H1 (cell line): ENCODE measurements at regions not wholly inside any gene's neighbourhood (a gene's known extent, or its start where the extent isn't known, plus 50 kb on each side); places are given as distances from the start of the nearest gene placed in this dataset.

Source experiments
- CTCF ChIA-PET: fragments of 300-600 bp; sonication (Branson Sonifier 250); formaldehyde crosslinking; loops from one replicate; lab custom pipeline; 2021; ENCODE audit not compliant: partially characterized antibody; lab: Charles Lee
- POLR2A ChIA-PET: fragments of 300-600 bp; sonication (Branson Sonifier 250); formaldehyde crosslinking; loops from one replicate; lab custom pipeline; 2021; ENCODE audit warnings: inconsistent platforms; ENCODE audit not compliant: partially characterized antibody; lab: Charles Lee
- DNase-seq, 2 experiments: peaks; one replicate each; pipeline versions ENCODE4 v3.0.0 to v3.0.0-alpha.2; 2010 to 2022; ENCODE audit warnings: low spot score in 2 of 2, low read depth in 1 of 2, mixed read lengths in 1 of 2
- FAIRE-seq: peaks from 2 replicates; lab custom pipeline; 2011; peaks lifted over from hg19 to GRCh38; lab: Jason Lieb, UNC
- H2AFZ ChIP-seq: 2 replicates; pipeline ENCODE4 v1.8.1; 2012; ENCODE audit warnings: low read length, inconsistent platforms
- H2AK5ac ChIP-seq: 2 replicates; pipeline ENCODE4 v1.6.1; 2013; ENCODE audit warnings: low read depth, low read length
- H2BK120ac ChIP-seq: replicated peaks from 2 replicates; pipeline ENCODE3; 2013; ENCODE audit warnings: low read depth, low read length, inconsistent platforms
- H2BK12ac ChIP-seq: 2 replicates; pipeline ENCODE4 v1.6.1; 2013; ENCODE audit warnings: low read depth, low read length
- H2BK15ac ChIP-seq: 2 replicates; pipeline ENCODE4 v1.6.1; 2013; ENCODE audit warnings: low read length
- H2BK20ac ChIP-seq: 2 replicates; pipeline ENCODE4 v1.6.1; 2013; ENCODE audit warnings: low read length
- H2BK5ac ChIP-seq: 2 replicates; pipeline ENCODE4 v1.6.1; 2013; ENCODE audit warnings: low read depth, low read length
- H3K14ac ChIP-seq: 2 replicates; pipeline ENCODE4 v1.6.1; 2013; ENCODE audit warnings: inconsistent platforms; ENCODE audit not compliant: insufficient read length
- H3K18ac ChIP-seq: 2 replicates; pipeline ENCODE4 v1.6.1; 2013; ENCODE audit warnings: low read length; ENCODE audit errors: extremely low read depth
- H3K23ac ChIP-seq: 2 replicates; pipeline ENCODE4 v1.6.1; 2013; ENCODE audit warnings: inconsistent platforms; ENCODE audit not compliant: insufficient read length
- H3K23me2 ChIP-seq: 2 replicates; pipeline ENCODE4 v1.6.1; 2013; ENCODE audit warnings: low read depth, low read length
- H3K27ac ChIP-seq: 2 replicates; pipeline ENCODE4 v1.6.1; 2011; ENCODE audit warnings: low read depth, low read length, inconsistent platforms
- H3K27me3 ChIP-seq, 4 experiments: replicated peaks in 1 of 4; 1 replicate in 1 of 4; 2 replicates in 3 of 4; pipeline versions ENCODE4 v1.6.1 to v1.8.1; 2011 to 2013; ENCODE audit warnings: low read length in 3 of 4, mild to moderate bottlenecking in 3 of 4, inconsistent platforms in 2 of 4, mixed read lengths in 2 of 4, moderate library complexity in 1 of 4; ENCODE audit not compliant: control insufficient read depth in 3 of 4, insufficient read depth in 3 of 4; ENCODE audit errors: extremely low read depth in 1 of 4
- H3K36me3 ChIP-seq, 4 experiments: 2 replicates each; pipeline versions ENCODE4 v1.6.1 to v1.8.1; 2011 to 2013; ENCODE audit warnings: mild to moderate bottlenecking in 4 of 4, low read length in 3 of 4, moderate library complexity in 2 of 4, control low read depth in 1 of 4, inconsistent platforms in 1 of 4; ENCODE audit not compliant: insufficient read depth in 4 of 4, control insufficient read depth in 2 of 4
- H3K4ac ChIP-seq: replicated peaks from 2 replicates; pipeline ENCODE3; 2013; ENCODE audit warnings: low read length, low read depth, mixed read lengths, inconsistent platforms; ENCODE audit not compliant: insufficient read length
- H3K4me1 ChIP-seq, 4 experiments: replicated peaks in 1 of 4; 1 replicate in 1 of 4; 2 replicates in 3 of 4; pipeline versions ENCODE4 v1.6.1 to v1.8.1; 2011 to 2013; ENCODE audit warnings: low read length in 3 of 4, inconsistent platforms in 2 of 4, mixed read lengths in 1 of 4; ENCODE audit not compliant: insufficient read depth in 4 of 4, control insufficient read depth in 3 of 4
- H3K4me2 ChIP-seq, 2 experiments: 2 replicates each; pipeline versions ENCODE4 v1.6.1 to v1.8.1; 2011 to 2013; ENCODE audit warnings: low read depth in 2 of 2, low read length in 2 of 2, control low read depth in 1 of 2, inconsistent platforms in 1 of 2, mild to moderate bottlenecking in 1 of 2; ENCODE audit not compliant: insufficient read depth in 1 of 2
- H3K4me3 ChIP-seq, 4 experiments: fragments of 200-600, 300-600 bp in 1 of 4; sonication (generic), shearing (Covaris generic), sonication (Bioruptor Twin) in 1 of 4; 2 replicates each; pipeline versions ENCODE4 v1.5.1 to v1.8.1; 2011 to 2016; ENCODE audit warnings: low read length in 4 of 4, low read depth in 3 of 4, control low read depth in 2 of 4, inconsistent platforms in 2 of 4, mild to moderate bottlenecking in 2 of 4, mixed read lengths in 1 of 4, moderate library complexity in 1 of 4; ENCODE audit not compliant: insufficient read depth in 2 of 4; ENCODE audit errors: extremely low read depth in 1 of 4
- H3K56ac ChIP-seq: replicated peaks from 2 replicates; pipeline ENCODE3; 2013; ENCODE audit warnings: low read depth, mild to moderate bottlenecking, mixed read lengths, low read length, inconsistent platforms; ENCODE audit not compliant: insufficient read length
- H3K79me1 ChIP-seq: 2 replicates; pipeline ENCODE4 v1.6.1; 2013; ENCODE audit warnings: low read depth, low read length, control low read depth
- H3K79me2 ChIP-seq, 2 experiments: 2 replicates each; pipeline versions ENCODE4 v1.6.1 to v1.8.1; 2012 to 2013; ENCODE audit warnings: low read length in 2 of 2, mild to moderate bottlenecking in 2 of 2, inconsistent platforms in 1 of 2; ENCODE audit not compliant: insufficient read depth in 2 of 2, control insufficient read depth in 1 of 2
- H3K9ac ChIP-seq, 4 experiments: replicated peaks in 1 of 4; 1 replicate in 1 of 4; 2 replicates in 3 of 4; pipeline versions ENCODE4 v1.6.1 to v1.8.1; 2011 to 2013; ENCODE audit warnings: low read depth in 3 of 4, low read length in 3 of 4, control low read depth in 2 of 4, mild to moderate bottlenecking in 2 of 4, moderate library complexity in 2 of 4, inconsistent platforms in 1 of 4; ENCODE audit errors: extremely low read depth in 1 of 4
- H3K9me3 ChIP-seq, 2 experiments: 2 replicates each; pipeline versions ENCODE4 v1.6.1 to v1.8.1; 2012 to 2013; ENCODE audit warnings: mild to moderate bottlenecking in 2 of 2, moderate library complexity in 2 of 2, control low read depth in 1 of 2, inconsistent platforms in 1 of 2, low read depth in 1 of 2, low read length in 1 of 2, mixed read lengths in 1 of 2; ENCODE audit not compliant: insufficient read depth in 2 of 2
- H4K20me1 ChIP-seq, 2 experiments: replicated peaks in 1 of 2; 2 replicates each; pipeline versions ENCODE3 to v1.8.1; 2011 to 2013; ENCODE audit warnings: inconsistent platforms in 2 of 2, low read length in 2 of 2, mild to moderate bottlenecking in 1 of 2; ENCODE audit not compliant: insufficient read depth in 2 of 2, control insufficient read depth in 1 of 2
- H4K5ac ChIP-seq: 2 replicates; pipeline ENCODE4 v1.6.1; 2013; ENCODE audit warnings: low read length, low read depth, mixed read lengths, inconsistent platforms; ENCODE audit not compliant: insufficient read length
- H4K8ac ChIP-seq: 2 replicates; pipeline ENCODE4 v1.8.0; 2013; ENCODE audit warnings: mild to moderate bottlenecking, moderate library complexity, low read length, inconsistent platforms; ENCODE audit not compliant: insufficient read depth; ENCODE audit errors: extremely low read depth
- H4K91ac ChIP-seq: replicated peaks from 2 replicates; pipeline ENCODE3; 2013; ENCODE audit warnings: low read length, mixed read lengths, inconsistent platforms; ENCODE audit not compliant: insufficient read length
- CTBP2 ChIP-seq: IDR thresholded peaks from 2 replicates; pipeline ENCODE4 v1.7.0; 2011; ENCODE audit warnings: borderline replicate concordance, mild to moderate bottlenecking, moderate library complexity, mixed read lengths, low read length; ENCODE audit not compliant: insufficient read depth, insufficient read length
- KDM5A ChIP-seq: fragments of 200-600 bp; IDR thresholded peaks from 2 replicates; pipeline ENCODE4 v1.7.1; 2012; ENCODE audit warnings: mild to moderate bottlenecking, low read length, inconsistent platforms, mixed read lengths
- RAD21 ChIP-seq, 2 experiments: IDR thresholded peaks in 1 of 2; conservative IDR thresholded peaks in 1 of 2; 2 replicates each; pipeline ENCODE4 v1.6.1; 2011; ENCODE audit warnings: low read depth in 2 of 2, low read length in 2 of 2, improper control_type of control experiment in 1 of 2, inconsistent platforms in 1 of 2, mild to moderate bottlenecking in 1 of 2, moderate library complexity in 1 of 2
- RBBP5 ChIP-seq: IDR thresholded peaks from 2 replicates; pipeline ENCODE4 v1.7.1; 2012; ENCODE audit warnings: low read depth, mild to moderate bottlenecking, inconsistent platforms, low read length, moderate library complexity, borderline replicate concordance
- SIRT6 ChIP-seq: IDR thresholded peaks from one replicate; pipeline ENCODE4 v1.7.1; 2012; ENCODE audit warnings: low read length, inconsistent platforms
- SP4 ChIP-seq: IDR thresholded peaks from 2 replicates; pipeline ENCODE4 v1.6.1; 2012; ENCODE audit warnings: low read length, inconsistent platforms
- TAF1 ChIP-seq: IDR thresholded peaks from 2 replicates; pipeline ENCODE4 v1.6.1; 2011; ENCODE audit warnings: mild to moderate bottlenecking, low read depth, low read length
- TBP ChIP-seq: IDR thresholded peaks from 2 replicates; pipeline ENCODE4 v1.6.1; 2011; ENCODE audit warnings: low read depth, low read length, improper control_type of control experiment
- WGBS, 2 experiments: shearing (Covaris generic) in 1 of 2; methylation state at CpG; one replicate each; pipeline versions ENCODE4 v1.1.6 to v1.1.7; 2013 to 2015; ENCODE audit warnings: low lambda C conversion rate in 2 of 2, mixed read lengths in 2 of 2, inconsistent platforms in 1 of 2, low coverage in 1 of 2, missing lambda C conversion rate in 1 of 2; ENCODE audit not compliant: insufficient replicate concordance in 2 of 2, insufficient coverage in 1 of 2, insufficient read length in 1 of 2; ENCODE audit errors: extremely low coverage in 1 of 2, missing lambda C conversion rate in 1 of 2; 5-methylcytosine and 5-hydroxymethylcytosine counted together

DNA sequence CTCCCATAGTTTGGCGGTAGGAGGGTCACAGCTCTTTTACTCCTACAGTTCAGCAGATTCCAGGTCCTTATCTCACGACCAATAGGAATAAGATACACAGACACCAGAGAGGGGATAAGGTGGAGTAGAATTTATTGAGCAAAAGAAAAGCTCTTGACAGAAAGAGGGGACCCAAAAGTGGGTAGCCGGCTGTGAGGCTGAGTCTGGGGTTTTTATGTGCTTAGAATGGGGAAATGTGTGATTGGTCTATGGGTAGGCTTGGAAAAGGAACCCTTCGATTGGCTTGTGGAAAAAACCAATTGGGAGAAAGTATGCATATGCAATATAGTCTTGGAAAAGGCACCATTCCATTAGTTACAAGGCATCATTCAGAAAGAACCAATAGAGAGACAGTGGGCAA, 1356.9 kb upstream of the SPRY2 start:
- Histone ChIP-seq H3K4me2 (no peak overlapping the region), H3K4me3 (no peak overlapping the region), H2BK20ac (no peak overlapping the region), H4K5ac (no peak overlapping the region), H2BK12ac (no peak overlapping the region), H3K18ac (no peak overlapping the region), H2AK5ac (no peak overlapping the region), H3K9me3 (no peaks in the 10 kb centered on the region), H3K23ac (no peak overlapping the region), H3K14ac (no peak overlapping the region), H3K4me1 (no peaks in the 10 kb centered on the region), H3K36me3 (no peaks in the 10 kb centered on the region), H2BK120ac (no peak overlapping the region)
- DNase-seq (no peak), FAIRE-seq (no peak)
- POLR2A ChIA-PET: no interaction called here
- 91% methylated on average over 4 of the region's 4 CpGs; no CpG with 5 or more reads in 1 of the 2 experiments for WGBS, 2 experiments
- no peak for TF ChIP-seq KDM5A
- TF ChIP-seq RBBP5: no peak
- no peak for TF ChIP-seq TAF1
- TF ChIP-seq CTBP2: no peak
- TF ChIP-seq RAD21 (IDR thresholded peaks at IDR 0.05 in 1 of 2, conservative IDR thresholded peaks at IDR 0.05 in 1 of 2; ENCODE audit: low read depth in 2 of 2, low read length in 2 of 2): no peak
- TF ChIP-seq TBP: no peak
- no peak for TF ChIP-seq SP4
- TF ChIP-seq SIRT6: no peak
- TF ChIP-seq, all 59 proteins: peak for 0
- no peak overlapping the region for H3K56ac ChIP-seq
- H2AFZ ChIP-seq: no peak overlapping the region; the same call in 1 of the 2 replicates
- H3K27ac ChIP-seq: no peak overlapping the region
- no peaks in the 10 kb centered on the region; a peak in 1 of 7 replicates for H3K27me3 ChIP-seq
- no peak overlapping the region for H4K91ac ChIP-seq
- H3K23me2 ChIP-seq: no peaks in the 10 kb centered on the region
- no peak overlapping the region for H4K8ac ChIP-seq
- H4K20me1 ChIP-seq: no peaks in the 10 kb centered on the region
- H3K79me1 ChIP-seq: no peaks in the 10 kb centered on the region
- H2BK5ac ChIP-seq: no peak overlapping the region
- no peak overlapping the region for H3K4ac ChIP-seq
- no peaks in the 10 kb centered on the region for H3K79me2 ChIP-seq
- CTCF ChIA-PET: interaction anchor here (1.0 to 1.4 kb wide), 2 partner anchors 14 to 260 kb away, joined by 3 to 5 read pairs; no protein-coding TSS in a partner anchor
- no peak overlapping the region for H2BK15ac ChIP-seq
- H3K9ac ChIP-seq: no peak overlapping the region
